Activated CD8-positive, alpha-beta T cell treated with anti-CD3 and anti-CD28 coated beads for 36 hours (primary cell): ENCODE measurements at regions not wholly inside any gene's neighbourhood (a gene's known extent, or its start where the extent isn't known, plus 50 kb on each side); places are given as distances from the start of the nearest gene placed in this dataset.

Source experiments
- ATAC-seq: fragments of 200-7000 bp; cut with Tn5 transposase; one replicate; pipeline ENCODE4 v1.10.0; 2021; ENCODE audit warnings: mild to moderate bottlenecking, moderate library complexity
- CTCF ChIA-PET: fragments of 350-600 bp; sonication (Branson Sonifier 250); formaldehyde crosslinking; loops from one replicate; lab custom pipeline; 2021; ENCODE audit warnings: antibody characterized with exemption; lab: Charles Lee
- POLR2A ChIA-PET: fragments of 350-600 bp; sonication (Branson Sonifier 250); formaldehyde crosslinking; loops from one replicate; lab custom pipeline; 2021; ENCODE audit warnings: antibody characterized with exemption; lab: Charles Lee
- DNase-seq: peaks from one replicate; pipeline ENCODE4 v3.0.0-alpha.2; 2020
- H3K27ac Mint-ChIP-seq: one replicate; pipeline ENCODE4 v1.8.0; 2021; ENCODE audit warnings: mild to moderate bottlenecking, mixed read lengths
- H3K27me3 Mint-ChIP-seq: one replicate; pipeline ENCODE4 v1.8.0; 2021; ENCODE audit warnings: mixed read lengths
- H3K36me3 Mint-ChIP-seq: one replicate; pipeline ENCODE4 v1.8.0; 2021; ENCODE audit warnings: low read depth, mixed read lengths
- H3K4me1 Mint-ChIP-seq: one replicate; pipeline ENCODE4 v1.8.0; 2021; ENCODE audit warnings: low read depth, mixed read lengths
- H3K4me3 Mint-ChIP-seq: one replicate; pipeline ENCODE4 v1.8.0; 2021; ENCODE audit warnings: mild to moderate bottlenecking, moderate library complexity, mixed read lengths
- H3K9me3 Mint-ChIP-seq: one replicate; pipeline ENCODE4 v1.8.0; 2021; ENCODE audit warnings: mixed read lengths
- CTCF ChIP-seq: fragments of 200-600 bp; IDR thresholded peaks from one replicate; pipeline ENCODE4 v1.8.0; 2022; ENCODE audit warnings: antibody characterized with exemption, mild to moderate bottlenecking
- intact Hi-C: fragments of 100-400 bp; cut with micrococcal nuclease; formaldehyde crosslinking; loops from one replicate; pipeline ENCODE4 v1.10.0; 2022

- no peak overlapping the region for H3K27ac Mint-ChIP-seq
- ChIA-PET POLR2A (interaction anchor here (1.4 kb wide), 1 partner anchor 10 kb away, joined by 3 read pairs; no protein-coding TSS in a partner anchor), CTCF (interaction anchor here (1.6 kb wide), 1 partner anchor 225 kb away, joined by 5 read pairs; no protein-coding TSS in a partner anchor)
- ATAC-seq (no peak), DNase-seq (peak; percentile 15)
- no peak for TF ChIP-seq CTCF
- no peak overlapping the region for H3K4me3 Mint-ChIP-seq
- no peaks in the 10 kb centered on the region for H3K9me3 Mint-ChIP-seq
- H3K4me1 Mint-ChIP-seq, result peaks cover 17% of the 10 kb centered on the region
- intact Hi-C loops, result no loop called here
- no peaks in the 10 kb centered on the region for H3K36me3 Mint-ChIP-seq
- H3K27me3 Mint-ChIP-seq, result no peaks in the 10 kb centered on the region
Measured at GRCh38 chr7:159201722-159202330, 57.2 kb upstream of the VIPR2 start.

GRCh38 chr7:159200421-159200820 lies 55.8 kb upstream of the VIPR2 start:
- CTCF ChIA-PET, result no interaction called here
- intact Hi-C loops, result no loop called here
- ATAC-seq (no peak), DNase-seq (no peak)
- TF ChIP-seq CTCF, result no peak
- Mint-ChIP-seq H3K4me1 (peaks cover 28% of the 10 kb centered on the region), H3K9me3 (no peaks in the 10 kb centered on the region), H3K4me3 (no peak overlapping the region), H3K36me3 (no peaks in the 10 kb centered on the region), H3K27me3 (no peaks in the 10 kb centered on the region), H3K27ac (no peak overlapping the region)
- POLR2A ChIA-PET, result no interaction called here

- DNase-seq, result no peak
- Mint-ChIP-seq H3K36me3 (no peaks in the 10 kb centered on the region), H3K9me3 (no peaks in the 10 kb centered on the region), H3K4me1 (peaks cover 31% of the 10 kb centered on the region), H3K27ac (peak overlapping the region; percentile 88), H3K4me3 (peak overlapping the region; percentile 32), H3K27me3 (no peaks in the 10 kb centered on the region)
- ATAC-seq, result no peak
- POLR2A ChIA-PET, result no interaction called here
- no peak for TF ChIP-seq CTCF
- CTCF ChIA-PET, result no interaction called here
- intact Hi-C loops, result no loop called here
Measured at GRCh38 chr7:159198016-159198724, 53.5 kb upstream of the VIPR2 start.

GRCh38 chr7:159197066-159197975 lies 52.7 kb upstream of the VIPR2 start:
- ATAC-seq (peak; percentile 85), DNase-seq (peak; percentile 56)
- intact Hi-C loops, result no loop called here
- H3K9me3 Mint-ChIP-seq, result no peaks in the 10 kb centered on the region
- H3K27ac Mint-ChIP-seq, result peak overlapping the region; percentile 88
- ChIA-PET POLR2A (interaction anchor here (0.7 kb wide), 1 partner anchor 163 kb away, joined by 3 read pairs; no protein-coding TSS in a partner anchor), CTCF (no interaction called here)
- no peaks in the 10 kb centered on the region for H3K36me3 Mint-ChIP-seq
- no peaks in the 10 kb centered on the region for H3K27me3 Mint-ChIP-seq
- TF ChIP-seq CTCF, result no peak
- H3K4me1 Mint-ChIP-seq, result peaks cover 31% of the 10 kb centered on the region
- peak overlapping the region; percentile 48 for H3K4me3 Mint-ChIP-seq
